CD4-positive, alpha-beta T cell treated with Interleukin-6 for 4 hours (primary cell): ENCODE measurements at regions not wholly inside any gene's neighbourhood (a gene's known extent, or its start where the extent isn't known, plus 50 kb on each side); places are given as distances from the start of the nearest gene placed in this dataset.
"Not testable (repeated sequence)": the region's sequence is repeated elsewhere in the genome, so short reads cannot be mapped to it uniquely, and the experiment has no call there.

Experiments
- DNase-seq: peaks from one replicate; pipeline ENCODE4 v3.0.0-alpha.2; 2020; ENCODE audit warnings: mixed read lengths

DNA sequence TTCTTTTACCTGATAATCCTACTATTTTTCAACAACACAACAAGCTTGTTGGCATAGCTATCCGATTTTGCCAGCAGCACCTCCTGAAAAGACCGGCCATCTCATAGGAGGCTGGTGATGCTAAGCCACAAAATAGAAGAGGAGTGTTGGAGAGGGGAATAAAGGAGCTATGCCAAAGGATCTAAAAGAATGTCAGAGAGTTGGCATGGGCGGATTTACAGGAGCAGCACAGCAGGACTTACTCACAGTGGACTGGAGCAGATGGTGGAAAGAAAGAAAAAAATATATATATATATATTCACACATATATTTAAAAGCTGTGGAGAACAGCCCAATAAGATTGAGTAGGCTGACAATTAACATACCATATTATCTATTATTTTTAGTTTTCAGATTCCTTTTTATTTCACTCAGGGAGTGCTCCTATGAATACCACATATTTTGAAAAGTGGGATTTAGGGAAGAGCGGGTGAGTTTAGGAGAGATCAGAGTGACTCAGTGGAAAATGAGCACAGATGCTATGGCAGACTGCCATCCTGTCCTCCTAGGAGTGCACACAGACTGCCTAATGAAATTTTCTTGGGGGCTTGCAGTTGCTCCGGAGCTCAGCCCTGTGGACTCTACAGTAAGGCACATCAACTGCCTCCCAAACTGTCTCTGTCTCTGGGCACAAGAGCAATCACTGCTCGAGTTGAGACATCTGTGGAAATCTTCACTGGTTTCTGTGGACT, 394.4 kb upstream of the CHRM3 start:
- DNase-seq = no peak

DNA sequence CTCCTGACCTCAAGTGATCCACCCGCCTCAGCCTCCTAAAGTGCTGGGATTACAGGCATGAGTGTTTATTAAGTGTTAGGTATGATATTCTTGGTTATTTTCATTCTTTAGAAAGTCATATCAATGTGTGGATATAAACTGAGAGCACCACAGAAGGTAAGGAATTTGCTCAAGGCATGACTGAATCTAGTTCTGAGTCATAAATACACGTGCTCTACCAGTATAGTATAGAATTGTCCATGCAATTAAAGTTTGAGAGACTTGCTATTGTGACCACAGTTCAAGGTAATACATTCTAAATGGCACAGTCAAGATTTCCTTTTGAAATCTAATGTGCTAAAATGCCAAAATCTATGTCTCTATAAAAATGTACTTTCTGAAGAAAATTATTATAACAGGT, 401.1 kb upstream of the CHRM3 start:
- DNase-seq = no peak

GRCh38 chr1:238982736-238983135, 403.6 kb upstream of the CHRM3 start:
- DNase-seq = no peak

GRCh38 chr1:238981317-238981933, 404.9 kb upstream of the CHRM3 start:
- DNase-seq = no peak

- DNase-seq = no peak
These were observed 406.3 kb upstream of the CHRM3 start for GRCh38 chr1:238980053-238980452.

GRCh38 chr1:238964631-238965030, 421.7 kb upstream of the CHRM3 start:
- DNase-seq = no peak

- no peak for DNase-seq
These were observed 423.4 kb upstream of the CHRM3 start for GRCh38 chr1:238962941-238963340.

DNA sequence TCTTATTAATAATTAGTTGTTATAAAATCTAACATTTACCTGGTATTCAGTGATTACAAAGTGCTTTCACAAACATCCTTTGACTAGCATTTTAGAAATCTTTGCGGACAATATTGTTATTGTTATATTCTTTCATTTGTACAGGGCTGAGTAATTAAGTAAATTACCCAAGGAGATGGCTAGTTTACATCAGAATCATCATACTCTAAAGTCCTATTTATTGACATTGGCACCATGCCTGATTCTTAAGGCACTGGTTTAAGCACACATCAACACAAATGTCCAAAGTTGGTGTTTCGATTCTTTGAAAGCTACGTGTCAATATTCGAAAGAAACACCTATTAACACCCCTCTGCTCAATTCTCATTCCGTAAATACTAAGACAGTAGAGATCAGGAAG, 424.6 kb upstream of the CHRM3 start:
- no peak for DNase-seq

GRCh38 chr1:238960071-238960470, 426.3 kb upstream of the CHRM3 start:
- no peak for DNase-seq

DNA sequence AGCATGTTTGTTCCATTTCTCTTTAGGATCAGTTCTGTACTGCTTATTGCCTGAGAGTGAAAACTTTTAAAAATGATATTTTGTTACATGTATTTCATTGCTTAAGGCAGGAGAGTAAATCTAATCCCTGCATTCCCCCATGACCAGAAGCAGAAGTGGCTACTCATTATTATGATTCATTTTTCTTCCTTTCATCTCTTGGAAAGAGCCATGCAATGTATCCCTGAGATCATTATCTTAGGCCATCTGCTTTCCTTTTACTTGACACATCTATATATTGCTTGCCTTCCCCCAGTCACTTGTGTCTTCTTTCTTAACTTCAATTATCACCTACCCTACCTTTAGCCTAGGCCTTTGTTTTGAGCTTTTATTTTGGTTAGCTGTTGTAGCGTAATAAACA, 430.4 kb upstream of the CHRM3 start:
- DNase-seq = no peak

- no peak for DNase-seq
These were observed 431.5 kb upstream of the CHRM3 start for GRCh38 chr1:238954865-238955264.

GRCh38 chr1:238953448-238954010, 432.8 kb upstream of the CHRM3 start:
- DNase-seq = no peak

- no peak for DNase-seq
These were observed 434.6 kb upstream of the CHRM3 start for GRCh38 chr1:238951809-238952208.

DNA sequence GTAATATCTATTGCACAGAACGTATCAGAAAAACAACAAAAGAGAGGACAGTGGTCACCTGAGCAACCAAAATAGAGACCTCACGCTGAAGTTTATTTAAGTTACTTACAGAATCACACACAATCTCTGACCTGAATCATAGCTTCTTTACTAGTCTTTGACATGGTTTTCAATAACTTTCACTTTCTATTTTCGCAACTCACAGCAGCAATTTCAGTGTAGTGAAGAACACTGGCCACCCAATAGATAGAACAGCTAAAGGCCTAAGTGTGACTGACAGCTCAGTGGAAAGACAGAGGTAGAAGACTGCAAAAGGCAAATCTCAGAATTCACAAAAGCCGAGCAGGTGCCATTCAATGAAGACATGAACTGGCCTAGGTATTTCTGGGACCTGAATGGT, 435.6 kb upstream of the CHRM3 start:
- DNase-seq = no peak

DNA sequence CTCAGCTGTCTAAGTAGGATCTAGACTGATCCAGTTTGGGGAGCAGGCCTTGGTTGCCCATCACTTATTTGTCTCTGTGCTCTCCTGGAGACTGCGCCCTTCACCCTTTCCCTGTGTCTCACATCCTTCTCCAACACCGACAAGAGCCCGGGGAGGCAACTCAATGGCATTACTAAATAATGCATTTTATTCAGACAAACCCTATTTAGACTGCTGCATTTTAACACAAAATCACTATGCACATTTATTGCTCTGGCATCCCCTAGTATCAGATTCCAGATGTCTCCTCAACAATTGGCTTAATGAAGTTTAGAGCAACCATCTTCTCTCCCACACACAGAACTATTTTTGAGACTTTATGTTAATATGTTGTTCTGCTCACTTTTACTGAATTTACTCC, 436.4 kb upstream of the CHRM3 start:
- DNase-seq = no peak

- DNase-seq = no peak
These were observed 442.3 kb upstream of the CHRM3 start for GRCh38 chr1:238944028-238944427.

DNA sequence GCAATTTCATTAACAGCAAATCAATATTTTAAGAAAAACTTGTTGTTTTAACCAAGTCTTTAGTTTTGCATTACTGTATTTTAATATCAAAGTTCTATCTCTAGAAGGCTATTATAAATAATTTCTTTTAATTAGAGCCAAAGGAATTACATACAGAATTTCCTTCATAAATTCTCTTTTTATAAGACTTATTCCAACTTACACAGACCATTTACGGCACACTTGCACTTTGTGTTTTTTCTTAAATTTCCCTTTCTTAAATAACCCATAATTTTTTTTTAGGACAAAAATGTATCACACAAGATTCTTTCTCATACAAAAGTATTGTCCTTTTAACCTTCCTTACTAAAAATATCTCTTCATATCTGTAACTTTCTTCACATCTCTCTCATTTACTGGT, 458.5 kb upstream of the CHRM3 start:
- DNase-seq = no peak

DNA sequence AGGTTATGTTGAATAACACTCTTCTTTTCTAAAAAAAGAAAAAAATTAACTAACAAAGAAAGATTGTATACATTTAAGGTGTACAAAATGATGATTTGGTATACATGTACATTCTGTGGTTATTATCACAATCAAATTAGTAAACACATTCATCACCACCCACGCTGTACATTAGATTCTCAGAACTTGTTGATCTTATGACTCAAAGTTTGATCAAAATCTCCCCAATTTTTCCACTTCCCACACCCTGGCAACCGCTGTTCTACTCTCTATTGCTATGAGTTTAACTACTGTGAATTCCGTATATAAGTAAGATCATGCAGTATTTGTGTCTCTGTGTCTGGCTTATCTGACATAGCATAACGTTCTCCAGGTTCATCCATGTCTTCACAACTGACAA, 469.5 kb upstream of the CHRM3 start:
- no peak for DNase-seq

- DNase-seq = no peak
These were observed 472.0 kb upstream of the CHRM3 start for GRCh38 chr1:238914346-238914745.

GRCh38 chr1:238913210-238913609, 473.2 kb upstream of the CHRM3 start:
- DNase-seq = no peak

DNA sequence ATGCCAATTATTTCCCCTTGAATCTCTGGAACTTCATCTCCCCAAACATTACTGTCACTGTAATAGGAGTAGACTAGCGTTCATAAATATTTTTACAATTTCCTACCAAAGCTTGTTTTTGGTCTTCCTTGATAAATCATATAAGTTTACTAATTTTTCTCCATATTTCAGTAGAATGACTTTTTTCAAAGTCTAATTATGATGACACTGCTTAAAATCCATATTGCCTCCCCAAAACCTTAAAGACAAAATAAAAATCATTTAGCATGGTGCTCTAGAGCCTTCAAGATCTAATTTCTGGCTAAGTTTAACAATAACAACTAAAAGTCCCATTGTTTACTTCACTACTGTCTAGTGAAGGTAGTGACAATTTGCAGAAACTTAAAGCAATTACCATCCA, 474.2 kb upstream of the CHRM3 start:
- no peak for DNase-seq

DNA sequence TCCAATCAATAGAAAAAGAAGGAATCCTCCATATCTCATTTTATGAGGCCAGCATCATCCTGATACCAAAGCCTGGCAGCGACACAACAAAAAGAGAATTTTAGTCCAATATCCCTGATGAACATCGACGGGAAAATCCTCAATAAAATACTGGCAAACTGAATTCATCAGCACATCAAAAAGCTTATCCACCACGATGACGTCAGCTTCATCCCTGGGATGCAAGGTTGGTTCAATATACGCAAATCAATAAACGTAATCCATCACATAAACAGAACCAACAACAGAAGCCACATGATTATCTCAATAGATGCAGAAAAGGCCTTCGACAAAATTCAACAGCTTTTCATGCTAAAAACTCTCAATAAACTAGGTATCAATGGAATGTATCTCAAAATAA, 483.6 kb upstream of the CHRM3 start:
- not testable (repeated sequence) for DNase-seq

DNA sequence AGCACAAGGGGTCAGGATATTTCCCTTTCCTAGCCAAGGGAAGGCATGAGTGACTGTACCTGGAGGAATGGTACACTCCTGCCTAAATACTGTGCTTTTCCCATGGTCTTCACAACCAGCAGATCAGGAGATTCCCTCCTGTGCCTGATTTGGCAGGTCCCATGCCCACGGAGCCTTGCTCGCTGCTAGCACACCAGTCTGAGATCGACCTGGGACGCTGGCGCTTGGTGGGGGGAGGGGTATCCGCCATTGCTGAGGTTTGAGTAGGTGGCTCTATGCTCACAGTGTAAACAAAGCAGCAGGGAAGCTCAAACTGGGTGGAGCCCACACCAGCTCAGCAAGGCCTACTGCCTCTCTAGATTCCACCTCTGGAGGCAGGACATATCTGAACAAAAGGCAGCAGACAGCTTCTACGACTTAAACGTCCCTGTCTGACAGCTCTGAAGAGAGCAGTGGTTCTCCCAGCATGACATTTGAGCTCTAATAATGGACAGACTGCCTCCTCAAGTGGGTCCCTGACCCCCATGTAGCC, 486.0 kb upstream of the CHRM3 start:
- no peak for DNase-seq

- DNase-seq = no peak
These were observed 487.5 kb upstream of the CHRM3 start for GRCh38 chr1:238898856-238899255.
